NCI-H510A treated with DMSO at 0.1 percent for 48 hours (cell line): ENCODE measurements at regions not wholly inside any gene's neighbourhood (a gene's known extent, or its start where the extent isn't known, plus 50 kb on each side); places are given as distances from the start of the nearest gene placed in this dataset.

Experiments used
- DNase-seq: peaks from one replicate; lab custom pipeline; 2025; lab: John Stamatoyannopoulos, UW

DNA sequence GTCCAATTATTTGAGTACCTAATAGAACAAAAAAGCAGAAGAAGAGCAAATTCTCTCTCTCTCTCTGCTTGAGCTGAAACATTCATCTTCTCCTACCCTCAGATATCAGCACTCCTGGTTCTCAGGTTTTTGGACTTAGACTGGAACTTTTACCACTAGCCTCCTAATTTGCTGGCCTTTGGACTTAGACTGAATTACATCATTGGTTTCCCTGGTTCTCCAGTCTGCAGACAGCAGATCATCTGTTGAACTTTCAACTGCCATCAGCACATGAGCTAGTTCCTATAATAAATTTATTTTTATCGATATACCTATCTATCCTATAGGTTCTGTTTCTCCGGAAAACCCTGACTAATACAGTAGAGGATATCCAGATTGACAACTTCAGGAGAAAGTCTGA lies 208.9 kb upstream of the GAS1 start:
- no peak for DNase-seq

DNA sequence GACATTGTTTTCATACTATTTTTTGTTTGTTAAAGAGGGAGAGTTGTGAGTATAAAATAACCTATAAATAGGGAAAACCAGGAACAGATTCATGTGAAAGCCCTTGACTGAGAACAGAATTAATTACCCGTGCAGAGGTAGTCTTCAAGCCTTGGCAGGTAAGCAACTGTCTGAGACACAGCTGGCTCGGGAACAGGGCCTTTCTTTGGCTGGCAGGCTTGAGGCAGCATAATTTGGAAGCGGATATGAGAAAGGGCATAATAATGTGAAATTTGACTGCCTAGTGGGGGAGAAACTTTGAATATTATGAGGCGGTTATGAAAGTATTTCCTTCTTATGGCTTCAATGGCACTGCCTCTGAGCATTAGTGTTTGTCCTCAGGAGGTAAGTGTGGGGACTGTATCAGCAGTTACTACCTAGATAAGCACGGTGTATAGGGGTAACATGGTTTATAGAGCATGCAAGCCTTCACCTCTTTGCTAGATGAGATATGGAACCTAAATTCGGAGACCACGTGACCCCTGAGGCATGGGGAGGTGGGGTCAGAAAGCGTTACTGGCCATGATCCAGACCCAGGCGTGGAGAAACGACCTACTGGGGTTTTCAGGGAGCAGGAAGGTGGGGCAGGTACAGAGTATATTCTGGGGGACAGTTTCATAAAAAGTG lies 210.2 kb upstream of the GAS1 start:
- no peak for DNase-seq

DNA sequence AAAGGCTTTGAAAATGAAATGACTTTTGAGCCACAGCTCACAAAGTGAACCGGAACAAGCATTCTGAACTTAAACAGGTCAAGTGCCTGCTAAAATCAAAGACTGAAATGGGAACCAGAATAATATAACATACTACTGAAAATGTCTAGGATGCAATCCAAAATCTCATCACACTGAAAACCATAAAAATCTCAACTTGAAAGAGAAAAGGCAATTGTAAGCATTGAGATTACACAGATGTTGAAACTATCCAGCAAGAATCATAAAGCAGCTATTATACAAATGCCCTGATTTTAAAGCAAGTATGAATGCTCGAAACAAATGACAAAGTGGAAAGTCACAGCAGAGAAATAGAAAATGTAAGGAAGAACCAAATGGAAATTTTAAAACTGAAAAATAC lies 211.5 kb upstream of the GAS1 start:
- DNase-seq = no peak

DNA sequence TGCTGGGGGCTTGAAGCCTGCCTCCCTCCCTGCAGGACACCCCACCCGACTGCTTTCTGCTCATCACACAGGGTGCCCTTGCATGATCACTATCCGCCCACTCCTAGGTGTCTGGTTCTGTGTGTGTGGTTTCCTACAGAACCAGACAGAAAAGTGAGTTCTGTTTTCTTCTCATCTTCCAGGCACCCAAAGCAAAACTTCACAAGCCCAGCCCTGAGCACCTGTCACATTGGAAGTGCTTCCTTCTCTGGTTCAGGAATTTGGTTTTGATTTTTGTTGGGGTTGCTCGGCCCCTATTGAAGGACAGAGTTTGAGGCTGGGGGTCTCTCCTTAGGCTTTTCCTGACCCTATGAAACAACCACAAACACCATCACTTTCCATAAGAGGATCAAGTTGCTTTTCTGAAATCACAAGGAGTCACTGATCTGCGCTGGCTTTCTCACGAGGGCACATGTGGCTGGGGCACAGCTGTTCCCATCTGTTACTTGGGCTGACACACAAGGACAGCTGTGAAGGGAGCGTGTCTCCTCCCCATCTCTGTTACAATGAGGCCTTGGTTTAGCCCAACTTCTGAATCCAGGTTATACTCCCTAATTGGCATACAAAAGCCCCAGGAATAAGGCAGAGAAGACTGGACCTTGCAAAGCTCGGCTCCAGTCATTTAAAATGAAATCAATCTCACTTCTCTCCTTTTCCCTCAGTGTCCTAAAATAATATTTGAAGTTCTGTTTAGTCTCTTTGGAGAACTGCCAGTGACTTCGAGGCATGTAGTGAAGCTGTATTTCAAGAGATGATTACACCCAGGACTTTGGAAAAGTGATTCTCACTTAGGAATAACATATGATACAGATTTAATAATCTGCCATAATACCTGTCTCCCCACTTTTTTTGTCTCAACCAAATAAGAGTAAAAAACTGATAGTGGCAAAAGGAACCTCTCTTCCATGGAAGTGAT lies 213.1 kb upstream of the GAS1 start:
- no peak for DNase-seq

DNA sequence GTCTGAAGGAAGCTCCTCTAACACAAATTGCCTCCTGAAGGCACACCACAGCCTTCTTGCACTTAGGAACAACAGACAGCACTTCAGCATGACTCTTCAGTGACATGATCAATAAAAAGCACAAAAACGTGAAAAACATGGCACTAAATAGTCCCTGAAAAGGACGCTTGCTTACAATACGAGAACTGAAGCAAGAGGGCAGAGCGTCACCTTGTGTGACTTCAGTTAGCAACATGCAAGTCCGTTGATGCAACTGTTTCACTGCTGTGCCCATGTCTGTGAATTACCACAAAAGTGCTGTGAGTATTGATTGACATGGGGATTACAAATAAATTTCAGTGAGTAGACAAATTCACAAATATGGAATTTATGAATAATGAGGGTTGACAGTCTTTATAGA lies 219.9 kb upstream of the GAS1 start:
- DNase-seq = no peak

DNA sequence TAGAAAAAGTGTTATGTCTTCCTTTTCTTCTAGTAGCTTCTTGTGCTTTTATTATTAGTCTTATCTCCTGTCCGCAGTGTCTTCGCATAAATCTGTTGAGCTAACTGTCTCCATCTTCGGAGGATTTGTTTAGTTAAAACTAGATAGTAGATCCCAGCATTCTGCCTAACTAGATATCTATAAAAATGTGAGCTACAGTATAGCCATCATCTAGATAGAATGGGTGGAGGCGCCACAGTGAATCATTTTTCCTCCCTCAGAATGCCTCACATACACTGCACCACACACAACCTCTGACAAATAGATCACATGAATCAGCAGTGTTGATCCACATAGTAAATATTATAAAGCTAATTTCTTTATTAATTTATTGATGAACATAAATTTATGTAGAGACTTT lies 220.3 kb upstream of the GAS1 start:
- DNase-seq = no peak

DNA sequence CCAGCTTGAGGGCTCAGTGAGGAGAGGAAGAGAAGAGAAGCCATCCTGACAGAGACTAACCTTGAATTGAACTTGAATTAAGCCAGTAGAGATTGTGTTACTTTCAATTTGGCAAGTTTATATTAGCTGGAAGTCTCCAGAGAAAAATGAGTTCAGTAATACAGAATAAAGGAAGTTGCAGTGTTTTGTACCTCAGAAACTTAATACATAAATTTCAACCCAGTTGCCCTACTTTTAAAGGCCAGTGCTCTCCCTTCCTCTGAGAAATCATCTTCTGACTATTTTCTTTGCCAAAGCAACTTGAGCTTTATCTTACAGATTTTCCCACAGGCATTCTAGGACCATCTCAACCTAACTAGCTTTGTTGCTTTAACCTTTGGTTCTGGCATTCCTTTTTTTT lies 231.0 kb upstream of the GAS1 start:
- no peak for DNase-seq

DNA sequence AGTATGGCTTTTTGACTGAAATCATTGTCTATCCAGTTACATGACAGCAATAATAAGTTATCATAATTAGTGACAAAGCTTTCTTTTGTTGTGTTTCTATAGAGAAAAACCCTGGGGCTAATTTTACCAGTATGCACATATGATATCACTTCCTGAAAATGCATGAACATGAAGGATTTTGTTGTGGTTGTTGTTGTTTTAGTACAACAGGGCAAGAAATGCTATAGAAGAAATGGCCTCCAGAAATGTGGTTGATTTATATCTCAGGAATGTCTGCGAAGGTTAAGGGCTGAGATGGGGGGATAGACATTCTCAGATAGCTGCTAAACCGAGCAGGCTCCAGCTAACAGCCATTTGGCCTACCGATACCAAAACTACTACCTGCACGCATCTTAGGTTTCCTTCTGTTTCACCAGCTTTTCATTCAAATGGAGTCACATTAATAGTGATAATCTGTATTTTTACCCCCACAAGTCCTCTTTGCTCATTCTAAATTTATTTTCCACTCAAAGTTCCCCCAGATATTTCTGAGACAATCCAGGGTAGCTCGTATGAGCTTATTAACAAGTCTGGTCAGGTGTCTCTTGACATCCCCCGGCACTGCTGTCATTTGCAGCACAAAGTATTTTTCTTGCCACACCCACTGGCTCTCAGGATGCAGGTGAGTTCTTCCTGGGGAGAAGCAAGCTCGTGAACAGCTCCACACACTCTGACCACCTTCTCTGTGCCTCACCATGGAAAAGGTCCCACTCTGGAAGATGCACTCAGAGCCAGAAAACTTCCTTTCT lies 232.4 kb upstream of the GAS1 start:
- no peak for DNase-seq

DNA sequence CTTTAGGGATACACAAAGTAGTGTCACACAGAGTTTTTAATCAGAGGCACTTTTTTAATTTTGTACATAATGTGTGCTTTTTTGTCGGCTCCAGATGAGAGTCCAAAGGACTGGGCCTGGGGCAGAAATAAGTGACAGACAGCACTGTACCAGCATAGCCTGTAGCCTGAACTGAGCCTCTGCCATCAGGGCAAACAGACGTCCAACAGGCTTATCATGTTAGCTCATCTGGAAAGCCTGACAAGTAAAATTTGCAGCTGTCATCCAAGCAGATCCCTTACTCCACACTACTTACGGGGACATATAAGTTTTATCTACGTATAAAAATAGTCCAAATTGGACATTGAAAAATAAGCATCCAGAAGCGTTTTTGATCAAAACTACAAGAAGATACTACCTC lies 233.1 kb upstream of the GAS1 start:
- no peak for DNase-seq

DNA sequence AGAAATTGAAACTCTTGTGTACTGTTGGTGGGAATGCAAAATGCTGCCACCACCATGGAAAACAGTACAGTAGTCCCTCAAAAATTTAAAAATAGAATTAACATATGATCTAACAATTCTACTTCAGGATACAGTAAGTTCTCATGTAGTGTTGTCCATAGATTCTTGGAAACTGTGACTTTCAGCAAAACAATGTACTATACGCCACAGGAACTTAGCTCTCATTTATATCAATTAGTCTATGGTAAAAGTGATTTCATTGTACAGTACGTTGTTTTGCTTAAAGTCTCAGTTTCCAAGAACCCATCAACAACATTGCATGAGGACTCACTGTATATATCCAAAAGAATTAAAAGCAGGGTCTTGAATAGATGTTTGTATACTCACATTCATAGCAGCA lies 233.5 kb upstream of the GAS1 start:
- DNase-seq = no peak

DNA sequence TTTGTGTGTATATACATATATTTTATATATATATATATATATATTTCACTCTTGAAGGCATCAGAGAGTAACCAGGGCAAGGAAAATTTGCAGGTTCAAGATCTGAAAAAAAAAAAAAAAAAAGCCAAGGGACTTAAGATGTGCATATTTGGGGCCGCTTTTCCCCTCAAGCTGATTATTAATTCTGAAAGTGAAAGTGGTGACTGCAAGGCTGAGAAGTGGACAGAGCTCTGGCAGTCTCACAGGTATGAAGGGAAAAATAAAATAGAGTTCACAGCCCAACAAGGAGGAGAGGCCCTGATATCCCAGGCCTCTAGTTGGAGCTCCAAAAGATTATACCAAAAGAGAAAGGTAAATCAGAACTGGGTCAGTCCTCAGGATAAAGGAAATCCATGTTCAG lies 234.4 kb upstream of the GAS1 start:
- no peak for DNase-seq

DNA sequence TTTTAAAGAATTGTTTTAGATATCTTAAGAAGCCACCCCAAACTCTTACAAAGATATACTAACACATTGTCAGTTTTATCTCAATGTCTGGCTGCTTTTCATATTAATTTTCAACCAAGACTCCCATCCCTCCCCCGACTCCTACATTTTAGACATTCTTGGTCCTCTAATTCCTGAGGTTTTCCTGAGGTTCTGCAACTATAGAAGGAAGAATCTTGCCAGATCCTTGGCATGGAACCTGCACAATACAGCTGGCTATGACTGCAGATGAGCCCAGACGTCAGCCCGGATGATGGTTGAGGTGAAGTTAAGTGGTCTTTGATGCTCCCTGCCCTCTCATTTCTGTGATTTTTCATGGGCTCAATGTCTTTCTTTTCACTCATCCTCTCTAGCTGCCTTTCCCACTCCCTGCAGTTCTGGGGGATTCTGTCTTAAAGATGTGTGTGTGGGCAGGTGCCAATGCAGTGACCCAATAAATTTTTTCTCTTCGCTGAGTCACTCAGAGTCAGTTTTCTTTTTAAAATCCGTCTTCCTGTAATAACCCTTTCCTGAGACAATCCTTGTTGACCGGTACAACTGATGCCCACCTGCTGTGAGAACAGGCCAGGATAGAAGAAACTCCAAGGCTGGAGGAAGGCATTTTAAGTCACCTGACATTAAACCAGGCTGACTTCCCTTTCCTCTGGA lies 237.8 kb upstream of the GAS1 start:
- DNase-seq = no peak

DNA sequence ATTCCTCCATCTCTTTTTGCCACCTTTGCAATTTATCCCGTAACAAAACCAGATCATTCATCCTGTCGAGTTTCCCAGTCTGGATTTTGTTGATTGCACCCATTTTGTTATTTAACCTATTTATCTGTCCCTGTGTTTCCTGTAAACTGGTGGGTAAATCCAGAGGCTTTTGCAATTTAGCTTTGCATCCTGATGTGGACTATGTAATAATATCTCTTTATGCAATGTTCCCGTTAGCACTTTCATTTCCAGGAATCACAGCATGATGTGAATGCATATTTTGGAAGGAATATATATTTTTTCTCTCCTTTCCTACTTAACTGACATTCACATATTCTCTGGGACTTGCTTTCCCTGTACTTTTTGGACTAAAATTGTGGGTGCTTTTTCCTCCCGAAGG lies 240.3 kb upstream of the GAS1 start:
- DNase-seq = no peak

DNA sequence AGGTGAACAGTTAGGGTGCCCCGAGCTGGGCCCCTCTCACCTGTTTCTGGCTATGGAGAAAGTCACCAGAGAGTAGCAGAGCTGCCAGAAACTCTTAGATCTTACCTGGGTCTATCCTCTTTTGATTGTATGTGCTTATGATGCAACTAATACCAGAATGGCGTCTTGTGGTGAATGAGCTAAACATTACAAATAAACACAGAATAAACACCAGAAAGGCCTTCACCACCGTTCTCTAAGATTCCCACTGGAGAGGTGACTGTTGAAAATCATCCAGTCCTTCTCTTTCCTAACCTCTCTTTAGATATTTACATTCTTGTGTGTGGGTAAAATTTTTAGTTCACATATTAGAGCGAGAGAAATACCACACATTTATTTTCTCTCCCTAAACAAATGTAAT lies 241.7 kb upstream of the GAS1 start:
- no peak for DNase-seq

DNA sequence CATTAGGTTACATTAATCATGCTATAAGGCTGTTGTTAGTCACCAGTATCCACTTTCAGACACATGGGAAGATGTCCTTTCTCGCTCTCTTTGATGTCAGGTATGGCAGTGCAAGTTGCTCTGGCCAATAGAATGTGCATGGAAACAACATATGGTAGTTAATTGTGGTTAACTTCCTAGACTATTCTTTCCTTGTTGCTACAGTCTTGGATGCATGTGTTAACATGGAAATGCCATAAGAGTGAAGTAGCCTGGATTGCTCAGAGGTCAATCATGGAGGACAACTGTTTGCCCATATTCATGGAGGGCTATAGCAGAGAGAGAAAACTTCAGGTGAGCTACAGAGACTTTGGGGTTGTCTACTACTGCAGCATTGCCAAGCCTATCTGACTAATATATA lies 245.8 kb upstream of the GAS1 start:
- no peak for DNase-seq

DNA sequence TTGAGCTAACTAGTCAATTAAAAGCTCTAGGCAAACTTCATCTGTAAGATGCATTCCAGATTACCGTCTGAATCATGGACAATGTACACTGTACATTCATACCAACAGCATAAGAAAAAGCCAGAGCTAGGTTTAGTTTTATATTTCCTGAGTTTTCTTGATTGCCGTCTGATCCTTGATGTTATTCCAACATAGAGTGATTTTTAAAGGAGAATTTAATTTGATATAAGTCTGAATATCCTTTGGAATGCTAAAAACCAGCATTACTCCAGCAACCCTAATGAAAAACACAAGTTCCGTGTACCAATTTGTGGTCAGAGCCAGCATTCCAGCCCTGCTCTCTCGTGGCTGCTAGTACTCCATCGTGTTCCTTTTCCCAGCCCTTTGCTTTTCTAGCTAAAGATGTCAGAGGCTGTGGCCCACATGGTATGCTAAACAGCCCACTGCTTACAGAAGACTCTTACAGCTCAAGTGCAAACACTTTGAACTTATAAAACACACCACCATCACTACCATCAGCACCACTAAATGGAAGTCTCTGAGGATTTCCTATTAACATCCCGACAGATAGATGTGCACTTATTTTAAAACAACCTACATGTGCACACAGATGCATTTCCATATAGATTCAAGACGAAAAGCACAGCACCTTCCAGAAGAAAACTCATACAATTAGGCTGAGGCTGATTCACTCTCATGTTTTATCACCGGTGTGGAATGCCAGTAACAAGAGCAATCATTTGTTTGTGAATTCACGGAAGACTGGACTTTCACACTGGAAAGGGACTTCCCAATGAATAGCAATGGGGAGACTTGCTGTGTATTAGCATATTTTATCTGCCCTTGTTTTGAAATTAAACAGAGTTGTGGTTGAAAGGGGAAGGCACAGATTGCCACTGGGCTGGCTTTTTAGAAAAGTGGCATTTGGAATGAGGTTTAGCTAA lies 246.9 kb upstream of the GAS1 start:
- no peak for DNase-seq

DNA sequence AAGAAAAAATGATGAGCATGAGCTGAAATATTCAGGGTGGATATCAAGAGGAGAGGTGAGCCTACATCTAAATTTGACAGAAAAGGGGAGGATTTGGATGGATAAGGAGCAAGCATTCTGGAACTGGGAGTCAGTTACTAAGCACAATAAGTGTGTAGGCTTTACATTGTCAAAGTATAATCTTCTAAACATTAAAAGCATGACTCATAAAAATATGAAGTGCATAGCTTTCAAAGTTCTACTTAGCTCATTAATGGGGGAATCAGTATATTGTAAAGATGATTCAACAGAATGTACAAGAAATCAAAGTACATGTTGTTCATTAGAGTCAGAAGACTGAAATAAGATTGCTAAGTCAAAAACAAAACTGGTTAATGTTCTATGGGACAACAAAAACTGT lies 248.0 kb upstream of the GAS1 start:
- DNase-seq = no peak

DNA sequence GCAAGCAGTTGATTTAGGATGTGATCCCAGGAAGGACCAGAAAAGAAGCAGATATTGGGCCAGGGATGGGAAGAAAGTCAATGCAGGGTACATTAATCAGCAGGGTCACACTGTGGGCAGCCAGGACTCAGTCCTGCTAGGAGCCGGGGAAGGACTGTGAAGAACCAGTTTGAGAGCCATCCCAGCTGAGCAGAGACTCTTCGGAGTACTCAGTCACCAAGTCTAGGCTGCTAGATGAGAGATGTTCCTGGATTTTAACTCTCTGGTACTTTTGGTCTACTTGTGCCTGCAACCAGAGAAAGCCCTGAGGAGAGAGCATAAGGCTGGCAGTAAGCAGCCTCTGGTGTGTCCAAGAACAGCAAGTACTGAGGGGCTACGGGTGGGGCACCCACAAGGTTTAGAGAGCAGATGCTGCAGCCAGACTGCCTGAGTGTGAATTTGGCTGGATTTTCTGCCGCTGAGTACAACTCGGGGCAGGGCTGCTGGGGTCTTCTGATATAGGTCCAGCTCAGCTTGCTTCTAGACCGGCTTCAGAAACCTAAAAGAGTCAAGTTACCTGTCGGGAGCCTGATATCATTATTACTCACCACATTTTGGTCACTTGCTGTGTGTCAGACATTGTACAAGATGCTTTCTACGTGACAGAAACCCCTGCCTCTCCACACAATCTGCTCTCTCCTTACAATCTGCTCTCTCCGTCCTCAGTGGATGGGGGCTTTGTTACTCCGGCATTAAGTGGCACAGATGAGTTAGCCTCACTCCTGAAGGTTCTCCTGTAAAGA lies 250.2 kb upstream of the GAS1 start:
- no peak for DNase-seq

DNA sequence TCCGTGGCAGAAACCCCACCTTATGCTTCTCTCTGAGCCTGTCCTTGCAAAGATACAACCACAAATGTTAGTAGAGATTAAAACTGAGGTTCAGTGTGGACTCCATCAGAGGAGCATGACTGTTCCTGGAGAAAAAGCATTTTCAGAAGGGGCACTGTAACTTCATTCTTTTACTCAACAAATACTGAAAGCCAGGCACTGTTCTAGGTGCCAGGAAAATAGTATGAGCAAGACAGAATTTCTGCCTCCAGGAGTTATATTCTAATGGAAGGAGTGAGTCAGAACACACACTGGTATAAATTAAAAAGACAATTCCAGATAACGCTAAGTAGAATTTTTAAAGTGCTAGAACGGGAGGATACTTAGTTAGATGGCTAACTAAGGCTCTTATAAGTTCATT lies 251.4 kb upstream of the GAS1 start:
- DNase-seq = no peak

DNA sequence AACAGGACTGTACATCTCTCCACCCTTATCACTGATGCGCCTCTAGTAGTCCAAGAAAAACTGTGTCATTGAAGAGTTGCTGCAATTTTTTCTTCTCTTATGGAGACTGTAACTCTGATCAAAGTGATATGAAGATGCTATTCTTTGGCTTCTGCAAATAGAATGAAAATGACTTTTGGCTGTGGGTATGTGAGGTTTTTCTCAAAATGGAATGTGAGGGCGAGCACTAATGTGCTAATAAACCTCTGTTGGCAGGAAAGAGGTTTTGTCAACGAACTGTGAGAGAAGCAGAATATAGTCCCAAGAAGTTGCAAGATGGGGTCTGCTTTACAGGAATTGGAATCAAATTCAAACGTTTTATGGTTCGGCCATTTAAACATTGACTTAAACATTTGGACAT lies 252.0 kb upstream of the GAS1 start:
- DNase-seq = no peak
